WTC11 (cell line): ENCODE measurements at regions not wholly inside any gene's neighbourhood (a gene's known extent, or its start where the extent isn't known, plus 50 kb on each side); places are given as distances from the start of the nearest gene placed in this dataset.

ENCODE experiments used
- TF ChIP-seq, protein P1 (sequence below): sonication (generic); formaldehyde crosslinking; IDR thresholded peaks from 2 replicates; pipeline ENCODE4 v1.8.1; 2023; ENCODE audit warnings: mild to moderate bottlenecking, moderate library complexity, missing genetic modification reagents
- TF ChIP-seq, protein P2 (sequence below): sonication (generic); formaldehyde crosslinking; conservative IDR thresholded peaks from 2 replicates; pipeline ENCODE4 v1.8.1; 2023; ENCODE audit warnings: mild to moderate bottlenecking, low read depth, missing genetic modification reagents, moderate library complexity
- TF ChIP-seq, protein P3 (sequence below): sonication (generic); formaldehyde crosslinking; IDR thresholded peaks from 2 replicates; pipeline ENCODE4 v1.8.0; 2022; ENCODE audit warnings: mild to moderate bottlenecking, missing genetic modification reagents

DNA sequence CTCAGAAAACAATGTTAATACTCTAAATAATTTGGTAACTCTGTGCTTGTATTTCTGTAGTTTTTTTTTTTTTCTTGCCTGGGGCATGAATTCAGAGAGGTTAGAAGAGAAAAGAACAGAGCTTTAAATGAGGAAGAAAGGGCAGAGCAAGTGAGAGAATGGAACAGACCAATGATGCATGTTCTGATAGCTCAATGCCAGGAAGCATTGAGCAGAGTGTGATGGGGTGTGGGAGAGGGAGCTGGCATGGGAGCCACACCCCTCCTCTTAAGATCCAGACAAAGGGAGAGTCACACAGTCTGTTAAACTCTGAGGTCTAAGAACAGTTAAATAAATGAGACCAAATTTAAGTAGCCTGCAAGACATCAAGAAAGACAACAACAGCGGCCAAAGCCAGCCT, 538.6 kb downstream of the TUSC7 start:
- TF ChIP-seq, protein P1, sequence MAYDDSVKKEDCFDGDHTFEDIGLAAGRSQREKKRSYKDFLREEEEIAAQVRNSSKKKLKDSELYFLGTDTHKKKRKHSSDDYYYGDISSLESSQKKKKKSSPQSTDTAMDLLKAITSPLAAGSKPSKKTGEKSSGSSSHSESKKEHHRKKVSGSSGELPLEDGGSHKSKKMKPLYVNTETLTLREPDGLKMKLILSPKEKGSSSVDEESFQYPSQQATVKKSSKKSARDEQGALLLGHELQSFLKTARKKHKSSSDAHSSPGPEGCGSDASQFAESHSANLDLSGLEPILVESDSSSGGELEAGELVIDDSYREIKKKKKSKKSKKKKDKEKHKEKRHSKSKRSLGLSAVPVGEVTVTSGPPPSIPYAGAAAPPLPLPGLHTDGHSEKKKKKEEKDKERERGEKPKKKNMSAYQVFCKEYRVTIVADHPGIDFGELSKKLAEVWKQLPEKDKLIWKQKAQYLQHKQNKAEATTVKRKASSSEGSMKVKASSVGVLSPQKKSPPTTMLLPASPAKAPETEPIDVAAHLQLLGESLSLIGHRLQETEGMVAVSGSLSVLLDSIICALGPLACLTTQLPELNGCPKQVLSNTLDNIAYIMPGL (CRISPR knock-in tag): no peak
- TF ChIP-seq, protein P2, sequence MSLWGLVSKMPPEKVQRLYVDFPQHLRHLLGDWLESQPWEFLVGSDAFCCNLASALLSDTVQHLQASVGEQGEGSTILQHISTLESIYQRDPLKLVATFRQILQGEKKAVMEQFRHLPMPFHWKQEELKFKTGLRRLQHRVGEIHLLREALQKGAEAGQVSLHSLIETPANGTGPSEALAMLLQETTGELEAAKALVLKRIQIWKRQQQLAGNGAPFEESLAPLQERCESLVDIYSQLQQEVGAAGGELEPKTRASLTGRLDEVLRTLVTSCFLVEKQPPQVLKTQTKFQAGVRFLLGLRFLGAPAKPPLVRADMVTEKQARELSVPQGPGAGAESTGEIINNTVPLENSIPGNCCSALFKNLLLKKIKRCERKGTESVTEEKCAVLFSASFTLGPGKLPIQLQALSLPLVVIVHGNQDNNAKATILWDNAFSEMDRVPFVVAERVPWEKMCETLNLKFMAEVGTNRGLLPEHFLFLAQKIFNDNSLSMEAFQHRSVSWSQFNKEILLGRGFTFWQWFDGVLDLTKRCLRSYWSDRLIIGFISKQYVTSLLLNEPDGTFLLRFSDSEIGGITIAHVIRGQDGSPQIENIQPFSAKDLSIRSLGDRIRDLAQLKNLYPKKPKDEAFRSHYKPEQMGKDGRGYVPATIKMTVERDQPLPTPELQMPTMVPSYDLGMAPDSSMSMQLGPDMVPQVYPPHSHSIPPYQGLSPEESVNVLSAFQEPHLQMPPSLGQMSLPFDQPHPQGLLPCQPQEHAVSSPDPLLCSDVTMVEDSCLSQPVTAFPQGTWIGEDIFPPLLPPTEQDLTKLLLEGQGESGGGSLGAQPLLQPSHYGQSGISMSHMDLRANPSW (CRISPR knock-in tag): no peak
- TF ChIP-seq, protein P3, sequence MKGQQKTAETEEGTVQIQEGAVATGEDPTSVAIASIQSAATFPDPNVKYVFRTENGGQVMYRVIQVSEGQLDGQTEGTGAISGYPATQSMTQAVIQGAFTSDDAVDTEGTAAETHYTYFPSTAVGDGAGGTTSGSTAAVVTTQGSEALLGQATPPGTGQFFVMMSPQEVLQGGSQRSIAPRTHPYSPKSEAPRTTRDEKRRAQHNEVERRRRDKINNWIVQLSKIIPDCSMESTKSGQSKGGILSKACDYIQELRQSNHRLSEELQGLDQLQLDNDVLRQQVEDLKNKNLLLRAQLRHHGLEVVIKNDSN (CRISPR knock-in tag): no peak
